GM23338 (cell line): ENCODE measurements at regions not wholly inside any gene's neighbourhood (a gene's known extent, or its start where the extent isn't known, plus 50 kb on each side); places are given as distances from the start of the nearest gene placed in this dataset.

Source experiments
- ATAC-seq: fragments of 200-7000 bp; cut with Tn5 transposase; 3 replicates; pipeline ENCODE4 v1.9.1; 2020
- DNase-seq: peaks from one replicate; pipeline ENCODE4 v3.0.0-alpha.2; 2015; ENCODE audit warnings: low spot score
- H2AFZ ChIP-seq: fragments of 200-600 bp; sonication (generic); 2 replicates; pipeline ENCODE4 v1.8.0; 2016; ENCODE audit warnings: antibody characterized with exemption, mild to moderate bottlenecking, moderate library complexity
- H3F3A ChIP-seq: fragments of 200-600 bp; sonication (generic); replicated peaks from 2 replicates; pipeline ENCODE4 v1.8.0; 2017; ENCODE audit warnings: antibody characterized with exemption, mixed run types, low read depth
- H3K27ac ChIP-seq: fragments of 200-600 bp; sonication (generic); 2 replicates; pipeline ENCODE4 v1.6.1; 2016; ENCODE audit warnings: low read depth
- H3K27me3 ChIP-seq: fragments of 200-600 bp; sonication (generic); 2 replicates; pipeline ENCODE4 v1.8.0; 2016; ENCODE audit warnings: mild to moderate bottlenecking, mixed run types, moderate library complexity; ENCODE audit not compliant: insufficient read depth
- H3K36me3 ChIP-seq: fragments of 200-600 bp; sonication (generic); 2 replicates; pipeline ENCODE4 v1.8.0; 2016; ENCODE audit warnings: mild to moderate bottlenecking; ENCODE audit not compliant: insufficient read depth
- H3K4me1 ChIP-seq: fragments of 200-600 bp; sonication (generic); 2 replicates; pipeline ENCODE4 v1.8.0; 2016; ENCODE audit warnings: mild to moderate bottlenecking, moderate library complexity; ENCODE audit not compliant: insufficient read depth
- H3K4me2 ChIP-seq: fragments of 200-600 bp; sonication (generic); 2 replicates; pipeline ENCODE4 v1.7.1; 2017; ENCODE audit warnings: mixed run types
- H3K4me3 ChIP-seq: fragments of 200-600 bp; sonication (generic); 2 replicates; pipeline ENCODE4 v1.6.1; 2016; ENCODE audit warnings: mixed run types
- H3K79me2 ChIP-seq: fragments of 200-600 bp; sonication (generic); replicated peaks from 2 replicates; pipeline ENCODE4 v1.8.0; 2017; ENCODE audit warnings: mild to moderate bottlenecking; ENCODE audit not compliant: insufficient read depth
- H3K9me2 ChIP-seq: fragments of 200-600 bp; sonication (generic); 2 replicates; pipeline ENCODE4 v1.8.0; 2017; ENCODE audit not compliant: insufficient read depth
- H4K20me1 ChIP-seq: fragments of 200-600 bp; sonication (generic); replicated peaks from 2 replicates; pipeline ENCODE4 v1.8.0; 2017; ENCODE audit warnings: mild to moderate bottlenecking; ENCODE audit not compliant: insufficient read depth
- H3K27ac Mint-ChIP-seq: 2 replicates; pipeline ENCODE4 v1.8.0; 2020; ENCODE audit warnings: inconsistent platforms, mild to moderate bottlenecking, moderate library complexity, mixed read lengths
- H3K27me3 Mint-ChIP-seq: 3 replicates; pipeline ENCODE4 v1.8.0; 2022; ENCODE audit warnings: low read depth, mild to moderate bottlenecking, moderate library complexity, mixed read lengths, inconsistent platforms; ENCODE audit not compliant: insufficient read depth, poor library complexity
- H3K36me3 Mint-ChIP-seq: 3 replicates; pipeline ENCODE4 v1.8.0; 2021; ENCODE audit warnings: low read depth, mild to moderate bottlenecking, inconsistent platforms, moderate library complexity, mixed read lengths
- H3K4me1 Mint-ChIP-seq: 3 replicates; pipeline ENCODE4 v1.8.0; 2020; ENCODE audit warnings: mild to moderate bottlenecking, inconsistent platforms, mixed read lengths
- H3K4me3 Mint-ChIP-seq: 3 replicates; pipeline ENCODE4 v1.8.0; 2021; ENCODE audit warnings: moderate library complexity, mild to moderate bottlenecking, inconsistent platforms, mixed read lengths
- H3K9me3 Mint-ChIP-seq: 3 replicates; pipeline ENCODE4 v1.8.0; 2020; ENCODE audit warnings: moderate library complexity, mild to moderate bottlenecking, inconsistent platforms, mixed read lengths
- CREB1 ChIP-seq: fragments of 250-450 bp; sonication (Bioruptor Pico); IDR thresholded peaks from 2 replicates; pipeline ENCODE4 v1.5.0; 2020; ENCODE audit warnings: low read depth, mild to moderate bottlenecking, moderate library complexity
- CTCF ChIP-seq, 2 experiments: fragments of 200-600 bp in 1 of 2; sonication (generic) in 1 of 2; conservative IDR thresholded peaks; 2 replicates each; pipeline versions ENCODE4 v1.5.1 to v1.6.1; 2016 to 2017; ENCODE audit warnings: antibody characterized with exemption in 2 of 2, low read depth in 2 of 2, mild to moderate bottlenecking in 2 of 2, moderate library complexity in 1 of 2
- ETS1 ChIP-seq: IDR thresholded peaks from 2 replicates; pipeline ENCODE4 v1.6.1; 2016; ENCODE audit warnings: antibody characterized with exemption
- EZH2 ChIP-seq: fragments of 200-600 bp; sonication (generic); IDR thresholded peaks from one replicate; pipeline ENCODE4 v1.8.0; 2017; ENCODE audit warnings: antibody characterized with exemption, mild to moderate bottlenecking, low read depth; ENCODE audit not compliant: unreplicated experiment
- EZH2phosphoT487 ChIP-seq: fragments of 200-600 bp; sonication (generic); IDR thresholded peaks from one replicate; pipeline ENCODE4 v1.8.1; 2018; ENCODE audit warnings: antibody characterized with exemption; ENCODE audit not compliant: unreplicated experiment
- JUNB ChIP-seq: IDR thresholded peaks from one replicate; pipeline ENCODE4 v1.6.1; 2016; ENCODE audit warnings: antibody characterized with exemption; ENCODE audit not compliant: unreplicated experiment
- NANOG ChIP-seq: IDR thresholded peaks from 2 replicates; pipeline ENCODE4 v1.6.1; 2016; ENCODE audit warnings: antibody characterized with exemption, borderline replicate concordance
- POLR2AphosphoS5 ChIP-seq: IDR thresholded peaks from 2 replicates; pipeline ENCODE4 v1.6.1; 2016; ENCODE audit warnings: antibody characterized with exemption, low read depth
- STAT1 ChIP-seq: IDR thresholded peaks from one replicate; pipeline ENCODE4 v1.6.1; 2016; ENCODE audit warnings: antibody characterized with exemption; ENCODE audit not compliant: unreplicated experiment
- ZNF114 ChIP-seq: fragments of 250-450 bp; sonication (Bioruptor Pico); IDR thresholded peaks from 2 replicates; pipeline ENCODE4 v1.5.0; 2020; ENCODE audit warnings: mild to moderate bottlenecking, moderate library complexity
- ZNF331 ChIP-seq: fragments of 250-450 bp; sonication (Bioruptor Pico); IDR thresholded peaks from 2 replicates; pipeline ENCODE4 v1.5.0; 2020; ENCODE audit warnings: low read depth, mild to moderate bottlenecking, moderate library complexity
- ZNF462 ChIP-seq: fragments of 250-450 bp; sonication (Bioruptor Pico); IDR thresholded peaks from 2 replicates; pipeline ENCODE4 v1.5.0; 2020; ENCODE audit warnings: mild to moderate bottlenecking, moderate library complexity

GRCh38 chr6:47405273-47405672 is 72.3 kb upstream of the CD2AP start:
- Mint-ChIP-seq H3K4me1 (peaks cover 17% of the 10 kb centered on the region), H3K9me3 (no peaks in the 10 kb centered on the region), H3K4me3 (no peak overlapping the region), H3K36me3 (no peaks in the 10 kb centered on the region), H3K27me3 (no peaks in the 10 kb centered on the region), H3K27ac (no peak overlapping the region)
- no peaks in the 10 kb centered on the region for H3K27me3 ChIP-seq
- TF ChIP-seq POLR2AphosphoS5 (no peak), EZH2 (no peak), STAT1 (no peak), ETS1 (no peak)
- no peaks in the 10 kb centered on the region for H3F3A ChIP-seq
- no peak overlapping the region for H3K4me3 ChIP-seq
- no peaks in the 10 kb centered on the region for H3K79me2 ChIP-seq
- H3K9me2 ChIP-seq = peaks cover 7% of the 10 kb centered on the region; the same call in 1 of the 2 replicates
- DNase-seq (no peak), ATAC-seq (no peak)
- H3K36me3 ChIP-seq = no peaks in the 10 kb centered on the region
- H3K4me1 ChIP-seq = peaks cover 8% of the 10 kb centered on the region
- no peak overlapping the region for H3K27ac ChIP-seq
- no peak overlapping the region for H2AFZ ChIP-seq
- H4K20me1 ChIP-seq = no peaks in the 10 kb centered on the region
- H3K4me2 ChIP-seq = no peak overlapping the region

- no peaks in the 10 kb centered on the region for H3K27me3 ChIP-seq
- DNase-seq (no peak), ATAC-seq (no peak)
- no peak overlapping the region for H3K4me3 Mint-ChIP-seq
- H3K4me1 ChIP-seq = peaks cover 3% of the 10 kb centered on the region
- H3K36me3 Mint-ChIP-seq = no peaks in the 10 kb centered on the region
- H3F3A ChIP-seq = no peaks in the 10 kb centered on the region
- no peak overlapping the region for H3K4me2 ChIP-seq
- no peaks in the 10 kb centered on the region for H3K27me3 Mint-ChIP-seq
- no peaks in the 10 kb centered on the region for H3K9me3 Mint-ChIP-seq
- no peaks in the 10 kb centered on the region for H3K9me2 ChIP-seq
- no peak overlapping the region for H2AFZ ChIP-seq
- no peaks in the 10 kb centered on the region for H3K36me3 ChIP-seq
- no peak overlapping the region for H3K4me3 ChIP-seq
- H4K20me1 ChIP-seq = no peaks in the 10 kb centered on the region
- H3K79me2 ChIP-seq = no peaks in the 10 kb centered on the region
- H3K27ac Mint-ChIP-seq = no peak overlapping the region
- H3K4me1 Mint-ChIP-seq = peaks cover 12% of the 10 kb centered on the region
- H3K27ac ChIP-seq = no peak overlapping the region
- no peak for TF ChIP-seq CTCF (conservative IDR thresholded peaks at IDR 0.05; ENCODE audit: low read depth in 2 of 2)
- TF ChIP-seq NANOG = no peak
- TF ChIP-seq STAT1 = no peak
- TF ChIP-seq JUNB = no peak
- no peak for TF ChIP-seq ZNF331 (CRISPR knock-in tag)
- TF ChIP-seq CREB1 = no peak
- TF ChIP-seq ZNF114 (CRISPR knock-in tag) = no peak
- TF ChIP-seq EZH2phosphoT487 = no peak
- TF ChIP-seq ZNF462 (CRISPR knock-in tag) = no peak
- TF ChIP-seq EZH2 = no peak
- no peak for TF ChIP-seq POLR2AphosphoS5
Observed at GRCh38 chr6:47407300-47408281, 70.0 kb upstream of the CD2AP start.
